K562 (cell line): ENCODE measurements at regions not wholly inside any gene's neighbourhood (a gene's known extent, or its start where the extent isn't known, plus 50 kb on each side); places are given as distances from the start of the nearest gene placed in this dataset.

Source experiments
- ATAC-seq: fragments of 200-7000 bp; cut with Tn5 transposase; 3 replicates; pipeline ENCODE4 v1.9.1; 2020; ENCODE audit warnings: moderate library complexity
- BruUV-seq: library from RNA; stranded (reverse); fragments of 400-500 nt; replicated peaks from 2 replicates; lab custom pipeline; 2021; lab: Mats Ljungman, UMichigan
- CTCF ChIA-PET: fragments of 300-600 bp; formaldehyde crosslinking; extraction: SDS; loops from one replicate; lab custom pipeline; 2021; ENCODE audit warnings: low intra/inter-chr PET ratio; lab: Yijun Ruan, JAX
- POLR2A ChIA-PET: fragments of 300-600, 350-650 bp; sonication (Branson Sonifier 250); formaldehyde crosslinking; extraction: SDS; loops from one replicate; lab custom pipeline; 2021; ENCODE audit warnings: antibody characterized with exemption, inconsistent platforms; lab: Yijun Ruan, JAX
- DNase-seq, 4 experiments: peaks; one replicate each; pipeline versions ENCODE4 v3.0.0 to v3.0.0-alpha.2; 2011 to 2018; ENCODE audit warnings: low spot score in 3 of 4, mixed read lengths in 3 of 4; ENCODE audit errors: extremely low read depth in 1 of 4
- FAIRE-seq: peaks from 2 replicates; lab custom pipeline; 2011; peaks lifted over from hg19 to GRCh38; lab: Jason Lieb, UNC
- H2AFZ ChIP-seq: 2 replicates; pipeline ENCODE4 v1.6.0; 2011; ENCODE audit warnings: low read depth, low read length, control low read depth, inconsistent platforms
- H3K27ac ChIP-seq: fragments of 200-600 bp; 3 replicates; pipeline ENCODE4 v1.8.0; 2011; ENCODE audit warnings: low read depth, mild to moderate bottlenecking, control low read depth, inconsistent platforms, low read length, moderate library complexity, mixed read lengths; ENCODE audit errors: extremely low read depth
- H3K27me3 ChIP-seq, 2 experiments: fragments of 300-600 bp in 1 of 2; 2 replicates in 1 of 2; 3 replicates in 1 of 2; pipeline versions ENCODE4 v1.6.0 to v1.8.0; 2011; ENCODE audit warnings: inconsistent platforms in 2 of 2, low read length in 2 of 2, mild to moderate bottlenecking in 1 of 2, mixed read lengths in 1 of 2, moderate library complexity in 1 of 2; ENCODE audit not compliant: control insufficient read depth in 2 of 2, insufficient read depth in 2 of 2
- H3K36me3 ChIP-seq: fragments of 300-600 bp; 3 replicates; pipeline ENCODE4 v1.8.0; 2011; ENCODE audit warnings: mild to moderate bottlenecking, low read length, inconsistent platforms; ENCODE audit not compliant: control insufficient read depth, insufficient read depth
- H3K4me1 ChIP-seq, 2 experiments: fragments of 200-600 bp in 1 of 2; replicated peaks in 1 of 2; 2 replicates in 1 of 2; 3 replicates in 1 of 2; pipeline versions ENCODE4 v1.5.1 to v1.8.0; 2011; ENCODE audit warnings: inconsistent platforms in 2 of 2, low read length in 2 of 2, mild to moderate bottlenecking in 1 of 2, mixed read lengths in 1 of 2, moderate library complexity in 1 of 2; ENCODE audit not compliant: control insufficient read depth in 2 of 2, insufficient read depth in 2 of 2
- H3K4me2 ChIP-seq: 2 replicates; pipeline ENCODE4 v1.6.1; 2011; ENCODE audit warnings: low read length, control low read depth, inconsistent platforms, mixed read lengths; ENCODE audit not compliant: insufficient read depth
- H3K4me3 ChIP-seq: fragments of 200-600 bp; sonication (generic), shearing (Covaris generic); 2 replicates; pipeline ENCODE4 v1.5.1; 2016; ENCODE audit warnings: control low read depth, inconsistent platforms
- H3K79me2 ChIP-seq: fragments of 200-600 bp; 3 replicates; pipeline ENCODE4 v1.8.0; 2011; ENCODE audit warnings: low read length, inconsistent platforms; ENCODE audit not compliant: control insufficient read depth, insufficient read depth
- H3K9ac ChIP-seq, 2 experiments: 2 replicates each; pipeline versions ENCODE4 v1.6.0 to v1.6.1; 2011; ENCODE audit warnings: low read depth in 2 of 2, low read length in 2 of 2, control low read depth in 1 of 2, inconsistent platforms in 1 of 2, mild to moderate bottlenecking in 1 of 2, mixed read lengths in 1 of 2; ENCODE audit not compliant: insufficient read depth in 1 of 2
- H3K9me1 ChIP-seq: one replicate; pipeline ENCODE4 v1.6.0; 2011; ENCODE audit warnings: inconsistent platforms, mild to moderate bottlenecking, low read length, moderate library complexity; ENCODE audit not compliant: control insufficient read depth, insufficient read depth
- H3K9me3 ChIP-seq: replicated peaks from 2 replicates; pipeline ENCODE4 v1.5.1; 2011; ENCODE audit warnings: low read depth, low read length, inconsistent platforms; ENCODE audit not compliant: control insufficient read depth, insufficient read depth
- H4K20me1 ChIP-seq: replicated peaks from 2 replicates; pipeline ENCODE4 v1.6.1; 2011; ENCODE audit warnings: low read length, inconsistent platforms, mixed read lengths; ENCODE audit not compliant: control insufficient read depth, insufficient read depth
- ATF7 ChIP-seq: fragments of 450-650 bp; IDR thresholded peaks from 2 replicates; pipeline ENCODE4 v1.7.1; 2014; ENCODE audit warnings: mild to moderate bottlenecking, moderate library complexity
- CCAR2 ChIP-seq: fragments of 200-400 bp; formaldehyde crosslinking; IDR thresholded peaks from 2 replicates; pipeline ENCODE4 v1.6.1; 2017; ENCODE audit warnings: mild to moderate bottlenecking, low read depth, low read length
- CXXC5 ChIP-seq: fragments of 250-450 bp; sonication (Bioruptor Pico); IDR thresholded peaks from 2 replicates; pipeline ENCODE4 v1.8.0; 2022; ENCODE audit warnings: inconsistent platforms, mild to moderate bottlenecking, moderate library complexity
- MAFK ChIP-seq: IDR thresholded peaks from 2 replicates; pipeline ENCODE4 v1.6.1; 2011; ENCODE audit warnings: low read length, improper control_type of control experiment
- MEF2A ChIP-seq: IDR thresholded peaks from 2 replicates; pipeline ENCODE4 v1.6.1; 2011; ENCODE audit warnings: low read depth, mild to moderate bottlenecking, low read length, moderate library complexity; ENCODE audit not compliant: control insufficient read depth
- SMAD3 ChIP-seq: fragments of 450-650 bp; formaldehyde crosslinking; conservative IDR thresholded peaks from 2 replicates; pipeline ENCODE4 v1.4.0; 2020; ENCODE audit warnings: mild to moderate bottlenecking
- ZBTB26 ChIP-seq: fragments of 450-650 bp; formaldehyde crosslinking; IDR thresholded peaks from 2 replicates; pipeline ENCODE4 v1.4.0; 2022; ENCODE audit warnings: missing genetic modification characterization
- ZNF12 ChIP-seq: sonication (generic); formaldehyde crosslinking; IDR thresholded peaks from 2 replicates; pipeline ENCODE4 v1.4.0; 2020; ENCODE audit warnings: mild to moderate bottlenecking, missing genetic modification reagents
- ZNF280A ChIP-seq: fragments of 450-650 bp; IDR thresholded peaks from 2 replicates; pipeline ENCODE4 v1.6.1; 2018; ENCODE audit warnings: mild to moderate bottlenecking, low read depth; ENCODE audit not compliant: partially characterized antibody
- ZSCAN32 ChIP-seq: fragments of 450-650 bp; formaldehyde crosslinking; IDR thresholded peaks from 2 replicates; pipeline ENCODE4 v1.4.0; 2020; ENCODE audit warnings: mild to moderate bottlenecking, moderate library complexity
- WGBS: fragments of 100-300 bp; shearing (Covaris generic); methylation state at CpG from one replicate; pipeline ENCODE4 v1.1.6; 2016; ENCODE audit warnings: low coverage, mixed read lengths; ENCODE audit not compliant: insufficient coverage; ENCODE audit errors: missing lambda C conversion rate; 5-methylcytosine and 5-hydroxymethylcytosine counted together
- in situ Hi-C: fragments of 300-500 bp; cut with MboI; formaldehyde crosslinking; loops from 4 replicates; pipeline ENCODE4 v1.15.0; 2018; ENCODE audit warnings: inconsistent platforms, mixed read lengths
- intact Hi-C: fragments of 100-400 bp; cut with micrococcal nuclease; formaldehyde crosslinking; loops from 2 replicates; pipeline ENCODE4 v1.14.2; 2022

- no peak overlapping the region for H2AFZ ChIP-seq
- no peak for ATAC-seq
- in situ Hi-C loops: no loop called here
- H3K27me3 ChIP-seq: no peaks in the 10 kb centered on the region
- H3K79me2 ChIP-seq: no peaks in the 10 kb centered on the region
- no peaks in the 10 kb centered on the region for H3K9me1 ChIP-seq
- WGBS: 0% methylated on average over 3 of the region's 4 CpGs
- 0 out of 2 replicates have a peak, but pooled peaks have one; percentile 13 for TF ChIP-seq MAFK
- no peak for TF ChIP-seq ZNF12
- H3K36me3 ChIP-seq: no peaks in the 10 kb centered on the region
- intact Hi-C loops: no loop called here
- no peak overlapping the region for H3K9ac ChIP-seq
- H4K20me1 ChIP-seq: no peaks in the 10 kb centered on the region
- POLR2A ChIA-PET: no interaction called here
- no peak overlapping the region for H3K27ac ChIP-seq
- no peak overlapping the region for H3K4me3 ChIP-seq
- no peak overlapping the region for H3K4me2 ChIP-seq
- no peak for DNase-seq
- CTCF ChIA-PET: no interaction called here
- BruUV-seq: no TSS peak
- FAIRE-seq: no peak
- H3K4me1 ChIP-seq: no peaks in the 10 kb centered on the region
- H3K9me3 ChIP-seq: no peaks in the 10 kb centered on the region
These were observed 496.6 kb upstream of the SPHKAP start for GRCh38 chr2:228678110-228678509.

GRCh38 chr2:228675646-228676045 lies 494.2 kb upstream of the SPHKAP start:
- POLR2A ChIA-PET: no interaction called here
- no peak overlapping the region for H2AFZ ChIP-seq
- H3K4me3 ChIP-seq: no peak overlapping the region
- no peaks in the 10 kb centered on the region for H3K27me3 ChIP-seq
- no peak overlapping the region for H3K9ac ChIP-seq
- H3K9me3 ChIP-seq: no peaks in the 10 kb centered on the region
- no peak overlapping the region for H3K27ac ChIP-seq
- BruUV-seq: no TSS peak
- in situ Hi-C loops (no loop called here), intact Hi-C loops (no loop called here)
- FAIRE-seq (no peak), DNase-seq (no peak), ATAC-seq (no peak)
- no peak overlapping the region for H3K4me2 ChIP-seq
- H3K79me2 ChIP-seq: no peaks in the 10 kb centered on the region
- H4K20me1 ChIP-seq: no peaks in the 10 kb centered on the region
- no peaks in the 10 kb centered on the region for H3K9me1 ChIP-seq
- H3K36me3 ChIP-seq: no peaks in the 10 kb centered on the region
- H3K4me1 ChIP-seq: no peaks in the 10 kb centered on the region
- CTCF ChIA-PET: no interaction called here
- TF ChIP-seq ZSCAN32: no peak
- no peak for TF ChIP-seq ATF7
- no peak for TF ChIP-seq CCAR2
- TF ChIP-seq ZNF280A: no peak
- TF ChIP-seq MEF2A: no peak
- TF ChIP-seq SMAD3 (CRISPR knock-in tag): no peak
- TF ChIP-seq ZBTB26 (CRISPR knock-in tag): no peak
- TF ChIP-seq CXXC5 (CRISPR knock-in tag): no peak
